ENCODE measurements at regions not wholly inside any gene's neighbourhood (a gene's known extent, or its start where the extent isn't known, plus 50 kb on each side); places are given as distances from the start of the nearest gene placed in this dataset.

- no peak for TF ChIP-seq ZBTB1 (CRISPR knock-in tag; IDR thresholded peaks at IDR 0.05; ENCODE audit: borderline replicate concordance, low read depth)
Measured at GRCh38 chr6:67935976-67936477, 699.1 kb upstream of the ADGRB3 start (continued).

DNA sequence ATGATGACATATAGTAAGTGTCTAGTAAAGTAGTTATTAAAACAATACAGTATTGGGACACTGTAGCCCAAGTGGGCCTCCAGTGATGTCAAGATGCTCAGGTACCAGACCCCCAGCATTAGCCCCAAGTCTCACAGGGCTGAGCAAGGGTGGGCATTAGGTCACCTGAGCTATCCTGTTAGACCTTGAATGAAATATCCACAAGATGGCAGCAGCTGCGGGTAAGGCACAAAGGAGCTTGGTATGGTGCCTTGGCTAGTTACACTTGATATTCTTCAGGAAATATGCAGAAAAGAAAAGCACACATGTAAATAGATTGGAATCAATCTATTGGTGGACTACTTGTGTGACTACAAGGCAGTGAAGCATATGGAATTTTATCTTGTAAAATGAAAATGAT lies 701.8 kb upstream of the ADGRB3 start:
- Histone ChIP-seq H3K36me3 (ENCODE audit: control insufficient read depth, insufficient read depth, low read length) (no peaks in the 10 kb centered on the region; the same call in 2 of the 3 replicates), H3K9ac (ENCODE audit: insufficient read depth in 1 of 2, low read depth in 2 of 2, low read length in 2 of 2) (no peak overlapping the region), H3K9me3 (replicated peaks; ENCODE audit: control insufficient read depth, insufficient read depth, low read depth, low read length) (0 out of 2 replicates have a peak, but pooled peaks cover 4% of the 10 kb centered on the region), H3K4me3 (no peak overlapping the region), H3K79me2 (ENCODE audit: control insufficient read depth, insufficient read depth, low read length) (no peaks in the 10 kb centered on the region), H3K9me1 (ENCODE audit: control insufficient read depth, insufficient read depth, low read length) (no peaks in the 10 kb centered on the region), H3K27ac (ENCODE audit: extremely low read depth, low read depth, low read length) (no peak overlapping the region), H3K4me1 (replicated peaks in 1 of 2; ENCODE audit: control insufficient read depth in 2 of 2, insufficient read depth in 2 of 2, low read length in 2 of 2) (peaks cover 0 to 7% of the 10 kb centered on the region in 2 experiments; a peak in 1 of 5 replicates), H3K27me3 (ENCODE audit: control insufficient read depth in 2 of 2, insufficient read depth in 2 of 2, low read length in 2 of 2) (no peaks in the 10 kb centered on the region), H2AFZ (ENCODE audit: low read depth, low read length) (no peak overlapping the region), H4K20me1 (replicated peaks; ENCODE audit: control insufficient read depth, insufficient read depth, low read length) (no peaks in the 10 kb centered on the region), H3K4me2 (ENCODE audit: insufficient read depth, low read length) (no peak overlapping the region)
- POLR2A ChIA-PET: no interaction called here
- ATAC-seq (peak; percentile 89), DNase-seq (ENCODE audit: extremely low read depth in 1 of 4, low spot score in 3 of 4) (peak in 1 of 4 experiments; percentile 44), FAIRE-seq (no peak)
- BruUV-seq (replicated peaks): no TSS peak
- in situ Hi-C loops (cut with MboI) (no loop called here), intact Hi-C loops (cut with micrococcal nuclease) (no loop called here)
- CTCF ChIA-PET (ENCODE audit: low intra/inter-chr PET ratio): no interaction called here
- TF ChIP-seq ZNF175 (CRISPR knock-in tag; IDR thresholded peaks at IDR 0.05; ENCODE audit: low read depth): no peak
- TF ChIP-seq RHOXF2B (CRISPR knock-in tag; conservative IDR thresholded peaks at IDR 0.05): no peak
- TF ChIP-seq, protein P1, sequence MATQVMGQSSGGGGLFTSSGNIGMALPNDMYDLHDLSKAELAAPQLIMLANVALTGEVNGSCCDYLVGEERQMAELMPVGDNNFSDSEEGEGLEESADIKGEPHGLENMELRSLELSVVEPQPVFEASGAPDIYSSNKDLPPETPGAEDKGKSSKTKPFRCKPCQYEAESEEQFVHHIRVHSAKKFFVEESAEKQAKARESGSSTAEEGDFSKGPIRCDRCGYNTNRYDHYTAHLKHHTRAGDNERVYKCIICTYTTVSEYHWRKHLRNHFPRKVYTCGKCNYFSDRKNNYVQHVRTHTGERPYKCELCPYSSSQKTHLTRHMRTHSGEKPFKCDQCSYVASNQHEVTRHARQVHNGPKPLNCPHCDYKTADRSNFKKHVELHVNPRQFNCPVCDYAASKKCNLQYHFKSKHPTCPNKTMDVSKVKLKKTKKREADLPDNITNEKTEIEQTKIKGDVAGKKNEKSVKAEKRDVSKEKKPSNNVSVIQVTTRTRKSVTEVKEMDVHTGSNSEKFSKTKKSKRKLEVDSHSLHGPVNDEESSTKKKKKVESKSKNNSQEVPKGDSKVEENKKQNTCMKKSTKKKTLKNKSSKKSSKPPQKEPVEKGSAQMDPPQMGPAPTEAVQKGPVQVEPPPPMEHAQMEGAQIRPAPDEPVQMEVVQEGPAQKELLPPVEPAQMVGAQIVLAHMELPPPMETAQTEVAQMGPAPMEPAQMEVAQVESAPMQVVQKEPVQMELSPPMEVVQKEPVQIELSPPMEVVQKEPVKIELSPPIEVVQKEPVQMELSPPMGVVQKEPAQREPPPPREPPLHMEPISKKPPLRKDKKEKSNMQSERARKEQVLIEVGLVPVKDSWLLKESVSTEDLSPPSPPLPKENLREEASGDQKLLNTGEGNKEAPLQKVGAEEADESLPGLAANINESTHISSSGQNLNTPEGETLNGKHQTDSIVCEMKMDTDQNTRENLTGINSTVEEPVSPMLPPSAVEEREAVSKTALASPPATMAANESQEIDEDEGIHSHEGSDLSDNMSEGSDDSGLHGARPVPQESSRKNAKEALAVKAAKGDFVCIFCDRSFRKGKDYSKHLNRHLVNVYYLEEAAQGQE (IDR thresholded peaks at IDR 0.05; ENCODE audit: borderline replicate concordance): peak; percentile 36; the same call in 1 of the 2 replicates
- TF ChIP-seq, protein P1 (CRISPR knock-in tag; IDR thresholded peaks at IDR 0.05; ENCODE audit: low read depth): no peak
- peak; percentile 58 to 69 for TF ChIP-seq RAD21 (CRISPR knock-in tag; conservative IDR thresholded peaks at IDR 0.05 in 1 of 2, IDR thresholded peaks at IDR 0.05 in 1 of 2)
- no peak for TF ChIP-seq ZBTB9 (CRISPR knock-in tag; IDR thresholded peaks at IDR 0.05)
- TF ChIP-seq CTCF (IDR thresholded peaks at IDR 0.05 in 2 of 3, conservative IDR thresholded peaks at IDR 0.05 in 1 of 3; ENCODE audit: insufficient read depth in 2 of 3, low read depth in 1 of 3, low read length in 3 of 3): peak in 2 of 3 experiments; percentile 17 to 47; a peak in 3 of 6 replicates
- 36% methylated on average over 1 of the region's 1 CpG for WGBS (ENCODE audit: insufficient coverage, low coverage, missing lambda C conversion rate)

Data from K562 (cell line).